IPS DF 19.7 (cell line): ENCODE measurements at regions not wholly inside any gene's neighbourhood (a gene's known extent, or its start where the extent isn't known, plus 50 kb on each side); places are given as distances from the start of the nearest gene placed in this dataset.

Source experiments
- DNase-seq: peaks from one replicate; pipeline ENCODE4 v3.0.0-alpha.2; 2013; ENCODE audit warnings: low read depth, low spot score

DNA sequence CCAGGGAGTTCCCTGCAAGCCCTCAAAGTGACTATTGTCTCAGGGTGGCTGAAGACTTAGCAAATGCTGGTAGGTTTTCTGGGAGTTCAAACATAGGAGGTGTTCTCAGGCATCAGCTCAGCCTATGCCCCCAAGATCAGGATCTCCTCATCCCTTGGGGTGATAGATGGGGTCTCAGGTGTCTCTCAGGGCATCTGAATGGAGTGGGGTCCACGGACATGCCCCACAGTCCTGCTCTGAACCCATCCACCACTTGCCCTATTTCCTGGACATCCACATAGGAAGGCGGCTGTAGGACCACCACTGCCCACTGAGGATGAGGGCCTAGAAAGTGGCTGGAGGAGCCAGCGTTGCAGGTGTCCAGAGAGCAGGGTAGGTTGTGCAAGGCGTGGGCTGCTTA lies 287.0 kb upstream of the CXCR4 start:
- DNase-seq = no peak

DNA sequence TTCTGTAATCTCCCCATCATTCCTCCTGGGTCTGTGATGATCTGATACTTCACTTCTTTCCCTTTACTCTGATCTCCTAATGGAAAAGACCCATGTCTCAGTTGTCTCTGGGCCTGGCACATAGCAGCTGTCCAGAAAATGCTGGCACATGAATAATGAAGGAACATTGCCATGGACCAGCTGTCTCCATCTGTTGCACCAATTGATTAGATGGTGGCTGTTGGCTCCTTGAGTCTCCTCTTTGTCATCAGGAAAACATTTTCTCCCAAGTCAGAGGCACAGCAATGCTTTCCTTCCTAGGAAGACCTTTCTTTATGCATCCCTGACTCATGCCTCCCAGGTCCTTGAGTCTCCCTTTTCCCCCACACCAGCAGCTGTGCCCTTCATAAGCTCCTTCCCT lies 286.2 kb upstream of the CXCR4 start:
- no peak for DNase-seq

DNA sequence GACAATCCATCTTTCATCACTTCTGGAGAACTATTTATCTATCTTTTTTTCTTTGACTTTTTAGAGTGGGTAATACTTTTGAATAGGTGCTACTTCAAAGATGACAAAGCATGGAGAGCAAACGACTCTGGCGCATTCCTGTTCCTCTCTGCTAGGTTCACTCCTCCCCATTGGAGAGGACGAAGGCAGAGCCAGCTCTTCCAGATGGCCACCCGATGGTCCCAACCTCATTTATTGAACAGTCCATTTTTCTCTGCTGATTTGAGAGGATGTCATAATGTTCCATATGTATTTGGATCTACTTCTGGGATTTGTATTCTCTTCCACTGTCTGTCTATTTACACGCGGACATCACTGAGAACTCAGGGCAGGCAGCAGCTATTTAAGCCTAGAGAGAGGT lies 284.3 kb upstream of the CXCR4 start:
- no peak for DNase-seq

DNA sequence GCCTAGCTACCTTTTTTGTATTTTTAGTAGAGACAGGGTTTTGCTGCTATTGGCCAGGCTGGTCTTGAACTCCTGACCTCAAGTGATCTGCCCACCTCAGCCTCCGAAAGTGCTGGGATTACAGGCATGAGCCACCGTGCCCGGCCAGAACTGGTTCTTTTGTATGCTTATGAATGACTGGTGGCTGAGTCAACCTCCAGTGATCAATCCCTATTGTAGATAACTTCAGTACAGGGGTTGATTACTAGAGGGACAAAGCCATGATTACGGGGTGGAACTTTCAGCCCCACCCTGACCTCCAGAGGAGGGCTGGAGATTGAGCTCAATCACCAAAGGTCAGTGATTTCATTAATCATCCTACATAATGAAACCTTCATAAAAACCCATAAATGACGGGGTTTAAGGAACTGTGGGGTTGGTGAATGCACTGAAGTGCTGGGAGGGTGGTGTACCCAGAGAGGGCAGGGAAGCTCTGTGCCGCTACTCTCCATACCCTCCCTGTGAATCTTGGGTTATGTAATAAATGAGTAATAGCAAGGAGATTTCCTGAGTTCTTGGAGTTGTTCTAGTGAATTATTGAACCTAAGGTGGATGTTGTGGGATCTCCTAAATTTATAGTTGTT lies 281.8 kb upstream of the CXCR4 start:
- DNase-seq = no peak

DNA sequence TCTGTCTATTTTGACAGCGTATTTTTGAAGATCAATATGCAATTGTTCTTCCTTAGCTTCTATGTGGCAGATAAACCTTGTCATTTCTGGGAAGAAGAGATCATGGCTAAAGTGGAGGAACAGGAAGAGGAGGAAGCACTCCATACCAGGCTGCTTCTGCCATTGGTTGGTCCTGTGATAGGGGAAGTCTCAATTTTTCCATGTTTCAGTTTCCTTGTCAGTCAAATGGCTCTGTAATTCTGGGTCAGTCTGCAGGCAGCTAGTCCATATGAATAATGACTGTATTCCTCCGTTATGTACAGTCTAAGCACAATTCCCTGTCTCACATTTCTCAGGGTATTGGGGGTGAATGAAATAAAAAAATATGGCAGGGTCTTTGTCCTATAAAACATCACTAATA lies 277.6 kb upstream of the CXCR4 start:
- DNase-seq = no peak

DNA sequence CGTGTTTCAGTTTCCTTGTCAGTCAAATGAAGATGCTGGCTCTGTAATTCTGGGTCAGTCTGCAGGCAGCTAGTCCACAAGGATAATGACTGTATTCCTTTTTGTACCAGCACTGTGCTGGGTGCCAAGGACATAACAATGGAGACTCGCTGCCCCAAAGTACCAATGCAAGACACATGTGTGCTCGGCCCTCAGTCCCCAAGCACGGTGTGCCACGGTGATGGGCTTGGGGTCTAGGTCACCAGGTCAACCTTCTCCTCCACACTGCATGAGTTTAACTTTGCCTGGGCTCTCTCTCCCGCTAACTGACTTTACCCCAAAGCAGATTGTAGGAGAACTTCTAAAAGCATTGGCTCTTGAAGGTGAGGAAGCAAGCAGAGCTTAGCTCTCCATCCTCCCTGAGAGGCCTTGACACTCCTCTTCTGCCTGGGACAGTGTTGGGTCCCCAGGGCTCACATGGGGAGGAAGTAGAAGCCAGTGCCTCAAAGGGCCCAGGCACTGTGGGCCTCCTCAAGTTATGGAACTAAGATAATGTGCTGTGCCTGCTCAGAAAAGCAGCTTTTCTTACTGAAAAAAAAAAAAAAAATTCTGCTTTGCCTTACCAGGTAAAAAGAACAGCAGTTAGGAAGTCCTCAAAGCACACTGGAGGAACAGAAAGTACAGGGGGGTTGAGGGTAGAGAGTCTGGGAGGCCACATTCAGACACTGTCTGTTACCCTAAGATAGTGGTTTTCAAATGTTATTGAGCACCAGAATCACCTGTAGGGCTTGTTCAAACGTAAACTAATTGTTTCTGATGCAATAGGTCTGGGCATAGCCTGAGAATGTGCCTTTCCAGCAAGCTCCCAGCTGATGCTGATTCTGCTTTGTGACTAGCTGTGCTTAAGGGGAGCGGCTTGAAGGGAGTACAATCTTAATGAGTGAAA lies 276.4 kb upstream of the CXCR4 start:
- DNase-seq = no peak

DNA sequence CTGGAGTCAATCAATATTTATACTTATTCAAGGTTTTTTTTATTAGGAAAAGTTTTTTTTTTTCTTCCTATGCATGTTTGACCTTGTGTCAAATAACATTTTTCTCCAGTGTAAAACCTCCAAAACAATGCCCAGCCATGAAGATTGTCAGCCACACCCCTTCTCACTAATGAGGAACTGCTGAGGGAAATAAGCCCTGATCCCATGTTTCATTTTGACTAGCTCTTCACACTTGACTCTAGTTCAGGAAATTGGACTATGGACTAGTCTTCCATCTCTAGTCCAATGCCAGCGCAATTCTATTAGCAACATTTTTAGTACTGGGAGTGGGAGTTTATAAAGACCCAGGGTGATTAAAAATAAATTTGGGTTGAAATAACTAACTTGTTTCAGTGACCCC lies 275.6 kb upstream of the CXCR4 start:
- DNase-seq = no peak

DNA sequence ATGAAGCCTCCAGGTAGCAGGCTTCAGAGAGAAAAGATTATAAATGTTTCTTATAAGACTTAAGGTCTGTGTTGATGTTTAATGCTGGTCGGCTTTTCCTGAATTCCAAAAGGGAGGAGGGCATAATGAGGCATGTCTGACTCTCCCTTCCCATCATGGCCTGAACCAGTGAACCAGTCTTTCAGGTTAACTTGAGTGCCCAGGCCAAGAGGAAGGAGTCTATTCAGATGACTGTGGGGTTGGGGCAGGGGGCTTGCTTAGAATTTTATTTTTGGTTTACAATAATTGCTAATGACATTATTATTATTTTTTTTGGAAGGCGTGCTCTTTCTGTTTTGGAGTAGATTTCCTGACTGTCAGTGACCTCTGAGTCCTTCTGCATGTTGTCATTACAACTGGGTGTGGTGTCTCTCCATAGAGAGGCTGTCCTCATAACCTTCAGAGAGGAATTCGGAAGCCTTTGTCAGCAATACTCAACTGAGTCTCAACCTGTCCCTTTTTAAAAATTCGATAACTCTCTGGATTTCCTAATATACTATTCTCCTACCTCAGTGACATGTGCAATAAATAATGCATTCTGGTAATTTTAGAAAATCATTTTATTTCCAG lies 275.1 kb upstream of the CXCR4 start:
- no peak for DNase-seq

DNA sequence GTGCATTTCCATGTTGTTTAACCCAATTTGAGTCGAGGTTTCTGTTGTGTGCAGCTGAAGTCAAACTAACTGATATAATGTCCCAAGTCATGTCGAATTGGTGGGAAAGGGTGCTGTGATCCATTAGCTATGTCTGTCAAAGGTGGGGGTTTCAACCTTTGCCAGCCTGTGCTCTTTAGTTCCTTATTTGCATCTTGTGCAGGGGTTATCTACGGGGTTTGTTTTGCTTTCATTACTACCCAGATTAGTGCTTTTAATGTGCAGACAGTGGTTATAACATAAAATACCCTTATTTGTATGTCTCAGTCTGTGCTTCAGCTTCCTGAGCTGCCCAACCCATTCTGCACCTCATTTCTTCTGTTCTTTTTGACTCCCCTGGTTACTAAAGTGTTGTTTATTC lies 271.9 kb upstream of the CXCR4 start:
- DNase-seq = no peak

DNA sequence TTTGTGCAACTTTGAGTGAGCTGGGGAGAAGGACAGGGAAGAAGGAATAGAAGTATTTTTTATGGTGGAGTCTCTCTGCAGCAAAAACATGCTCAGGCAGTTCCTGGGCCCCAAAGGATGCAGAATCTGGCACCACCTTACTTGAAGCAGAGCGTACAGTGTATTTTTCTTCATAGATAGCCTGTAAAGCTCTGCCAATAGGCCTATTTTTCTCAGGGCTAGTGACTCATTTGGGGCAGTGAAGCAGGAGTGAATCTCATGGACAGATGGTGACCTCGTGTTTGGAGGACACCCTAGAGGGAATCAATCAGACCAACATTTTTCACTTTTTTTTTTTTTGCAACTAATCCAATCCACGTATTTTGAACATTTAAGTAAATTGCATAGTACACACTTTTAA lies 268.1 kb upstream of the CXCR4 start:
- DNase-seq = no peak

DNA sequence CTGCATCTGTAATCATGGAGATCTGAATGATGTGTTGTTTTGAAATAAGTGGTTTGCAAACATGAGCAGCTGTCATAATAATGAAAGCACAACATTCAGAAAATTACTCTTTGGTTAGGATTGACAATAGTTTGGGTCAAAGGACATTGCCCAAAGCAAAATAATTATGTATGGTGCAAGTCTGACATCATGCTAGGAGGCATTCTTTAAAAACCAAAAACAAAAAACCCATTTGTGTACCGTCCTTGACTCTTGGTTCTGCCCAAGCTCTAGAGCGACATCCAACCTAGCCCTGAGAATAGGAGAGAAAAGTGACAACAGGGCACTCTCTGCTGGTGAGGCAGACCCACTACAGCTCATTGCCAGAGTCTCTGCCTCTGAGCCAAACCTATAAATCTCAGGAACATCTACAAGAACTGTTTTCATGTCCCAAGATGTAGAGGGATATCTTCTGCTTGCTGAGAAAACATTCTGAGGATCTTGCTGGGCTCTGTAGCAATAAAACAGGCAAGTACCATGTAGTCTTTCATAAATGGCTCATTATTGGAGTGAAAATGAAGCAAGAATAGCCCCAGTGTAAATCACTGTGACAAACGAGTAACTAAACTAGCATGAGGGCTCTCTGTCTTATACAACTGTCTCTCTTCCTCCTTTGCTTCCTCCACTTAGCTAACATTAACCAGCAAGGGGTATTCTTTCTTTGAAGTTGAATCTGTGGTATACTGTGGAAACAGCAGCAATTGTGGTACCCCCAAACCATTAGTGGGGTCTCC lies 266.8 kb upstream of the CXCR4 start:
- DNase-seq = no peak

DNA sequence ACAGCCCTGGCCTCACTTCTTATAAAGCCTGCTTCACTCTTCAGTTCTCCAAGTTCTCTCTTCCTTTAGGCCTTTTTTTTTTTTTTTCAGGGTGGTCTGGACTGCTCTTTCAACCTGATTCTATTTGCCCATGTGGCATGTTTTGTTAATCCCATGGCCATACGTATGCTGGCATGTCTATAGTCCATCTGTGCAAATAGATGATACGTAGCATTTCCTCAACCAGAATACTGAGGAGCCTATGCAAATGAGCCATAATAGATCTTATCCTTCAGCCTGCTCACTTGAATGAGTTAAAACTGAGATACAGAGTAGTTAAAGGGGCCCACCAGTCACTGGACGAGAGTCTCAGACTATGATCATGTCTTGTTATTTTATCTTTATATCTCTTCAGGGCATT lies 265.2 kb upstream of the CXCR4 start:
- DNase-seq = no peak

DNA sequence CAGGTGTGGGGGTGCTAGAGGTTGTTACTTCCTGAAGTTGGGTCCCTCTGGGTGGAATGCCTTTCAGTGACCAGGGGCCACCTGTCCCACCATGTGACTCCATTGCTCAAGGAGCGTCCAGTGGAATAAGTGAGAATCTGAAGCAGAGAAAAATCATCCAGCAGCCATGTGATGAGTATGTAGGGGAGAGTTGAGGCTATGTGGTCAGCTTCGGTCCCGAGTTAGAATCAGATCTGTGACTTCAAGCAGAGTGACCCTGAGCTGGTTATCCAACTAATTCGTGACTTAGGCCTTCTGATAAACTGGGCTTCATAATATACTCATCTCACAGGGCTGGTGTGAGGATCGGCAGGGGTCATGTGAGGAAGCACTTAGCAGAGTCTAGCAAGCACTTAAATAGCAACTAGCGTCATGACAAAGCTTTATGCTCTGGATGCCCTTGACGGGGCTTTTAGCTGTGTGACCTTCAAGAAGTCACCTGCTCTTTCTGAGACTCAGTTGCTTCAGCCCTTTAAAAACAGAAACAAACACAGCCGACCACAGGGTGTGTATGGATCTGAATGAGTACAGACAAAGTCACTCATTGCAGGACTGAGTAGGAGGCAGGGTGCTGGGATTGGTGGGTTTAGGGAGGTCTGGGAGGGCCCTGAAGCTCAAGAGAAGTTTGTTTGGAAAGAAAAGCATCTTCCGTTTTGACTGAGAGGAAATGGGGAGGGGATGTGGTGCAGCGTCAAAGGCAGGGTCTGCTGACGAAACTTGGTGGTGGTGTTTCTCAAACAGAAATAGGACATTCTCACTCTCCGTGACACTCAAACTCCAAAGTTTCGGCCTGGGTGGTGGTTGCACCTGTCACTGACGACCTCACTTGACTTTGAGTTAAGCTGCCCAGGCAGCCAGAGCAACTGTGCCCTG lies 264.0 kb upstream of the CXCR4 start:
- DNase-seq = no peak

DNA sequence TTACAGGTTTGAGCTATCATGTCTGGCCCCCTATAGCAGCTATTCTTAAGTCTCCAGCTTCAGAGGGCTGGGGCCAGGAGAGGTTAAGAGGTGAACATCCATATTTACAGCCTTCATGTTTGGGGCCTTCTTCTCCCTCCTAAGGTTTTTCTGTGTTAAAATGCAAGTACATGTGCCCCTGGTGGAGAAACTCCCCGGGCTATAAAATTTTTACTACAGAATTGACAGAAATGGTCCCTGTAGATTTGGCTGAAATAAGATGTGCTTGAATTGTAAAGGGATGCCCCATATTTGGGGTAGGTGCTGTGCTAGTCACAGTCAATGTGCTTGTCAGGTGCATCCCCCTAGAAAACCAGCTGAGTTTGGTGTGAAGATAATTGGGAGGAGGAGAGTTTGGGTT lies 263.3 kb upstream of the CXCR4 start:
- DNase-seq = no peak

DNA sequence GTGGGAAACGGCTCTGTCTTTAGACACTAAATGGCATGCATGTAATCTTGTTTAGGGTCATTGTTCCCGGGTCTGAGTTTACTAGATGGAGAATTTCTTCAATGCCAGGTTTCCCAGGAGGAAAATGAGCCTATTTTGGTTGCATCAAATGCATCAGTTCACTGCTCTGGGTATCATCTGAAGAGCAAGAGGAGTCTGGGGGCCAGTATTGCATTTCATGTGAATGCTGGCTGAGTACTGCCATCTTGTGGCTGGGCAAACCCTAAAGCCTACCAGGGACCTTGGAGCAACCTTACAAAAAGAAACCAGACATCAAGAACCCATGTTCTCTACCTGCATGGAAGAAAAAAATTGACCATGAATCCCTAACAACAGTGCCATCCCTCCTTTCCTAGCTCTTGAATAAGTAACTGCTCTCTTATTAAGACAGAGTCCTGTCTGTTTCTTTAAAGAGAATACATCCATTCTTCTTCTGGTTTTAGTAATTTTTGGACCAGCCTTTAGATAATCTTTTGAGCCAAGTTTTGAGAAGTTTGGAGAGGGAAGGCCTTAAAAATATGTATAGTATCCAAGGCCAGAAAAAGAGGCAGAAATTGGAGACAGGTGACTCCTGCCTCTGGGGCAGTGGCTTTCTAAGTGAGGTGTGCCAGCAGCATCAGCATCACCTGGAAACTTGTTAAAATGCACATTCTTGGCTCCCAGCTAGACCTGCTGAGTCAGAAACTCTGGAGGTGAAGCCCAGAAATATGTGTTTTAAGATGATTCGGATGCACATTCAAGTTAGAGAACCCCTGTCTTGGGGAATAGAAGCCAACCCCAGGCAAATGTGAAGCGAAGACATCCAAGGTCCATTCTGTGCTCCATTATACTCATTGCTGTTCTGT lies 261.0 kb upstream of the CXCR4 start:
- no peak for DNase-seq

DNA sequence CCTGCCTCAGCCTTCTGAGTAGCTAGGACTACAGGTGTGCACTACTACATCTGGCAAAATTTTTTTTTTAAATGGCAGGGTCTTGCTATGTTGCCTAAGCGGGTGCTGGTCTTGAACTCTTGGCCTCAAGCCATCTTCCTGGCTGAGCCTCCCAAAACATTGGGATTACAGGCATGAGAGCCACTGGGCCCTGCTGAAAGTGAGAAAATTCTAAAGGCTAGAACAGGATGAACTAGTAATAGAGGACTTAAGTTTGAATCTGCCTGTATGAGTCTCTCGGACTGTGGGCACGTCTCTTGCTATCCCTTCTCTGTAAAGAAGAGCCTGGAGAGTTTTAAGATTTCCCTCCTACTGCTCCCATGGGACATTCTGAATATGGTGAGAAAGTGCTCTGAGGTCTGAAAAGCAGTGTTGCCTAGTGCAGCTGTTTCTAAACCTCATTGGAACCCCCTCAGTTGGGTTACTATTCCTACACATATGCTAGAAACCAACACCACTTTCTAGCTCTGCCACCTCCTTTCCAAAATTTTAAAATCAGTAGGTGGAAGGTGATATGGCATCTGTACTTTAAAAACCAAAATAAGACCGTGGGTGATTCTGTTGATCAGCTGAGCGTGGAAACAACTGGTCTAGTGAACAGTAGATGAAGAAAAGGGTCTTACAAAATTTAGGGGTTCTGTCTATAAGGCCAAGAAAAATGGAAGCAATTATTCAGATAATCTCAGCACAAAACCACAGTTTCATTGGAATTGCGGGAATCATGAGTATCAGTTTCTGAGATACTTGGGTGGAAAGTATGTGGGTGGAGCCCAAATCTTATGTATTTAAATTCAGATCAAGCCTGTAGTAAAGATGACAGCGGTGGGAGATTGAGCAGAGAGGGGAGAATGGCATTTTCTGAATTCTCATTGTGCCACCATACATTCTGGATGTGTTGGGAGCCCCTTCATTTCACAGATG lies 259.8 kb upstream of the CXCR4 start:
- no peak for DNase-seq

DNA sequence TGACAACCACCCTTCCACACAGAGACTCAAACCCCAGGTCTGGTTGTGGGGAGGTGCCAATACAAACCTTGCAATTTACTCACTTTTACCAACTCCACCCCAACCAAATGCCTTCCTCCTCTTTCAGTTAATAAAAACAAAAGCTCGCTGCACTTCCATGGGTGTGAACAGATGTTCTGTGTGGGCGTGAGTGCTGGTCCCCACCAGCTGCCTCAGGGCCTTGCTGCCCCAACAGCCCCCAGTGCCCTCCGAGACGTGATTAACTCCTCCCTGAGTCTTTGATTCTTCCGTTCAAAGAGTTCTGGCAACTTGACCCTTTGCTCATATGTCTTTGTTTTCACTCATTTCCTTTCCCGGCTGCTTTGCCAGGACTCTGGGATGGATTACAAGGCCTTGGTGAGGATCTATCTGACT lies 258.9 kb upstream of the CXCR4 start:
- no peak for DNase-seq

DNA sequence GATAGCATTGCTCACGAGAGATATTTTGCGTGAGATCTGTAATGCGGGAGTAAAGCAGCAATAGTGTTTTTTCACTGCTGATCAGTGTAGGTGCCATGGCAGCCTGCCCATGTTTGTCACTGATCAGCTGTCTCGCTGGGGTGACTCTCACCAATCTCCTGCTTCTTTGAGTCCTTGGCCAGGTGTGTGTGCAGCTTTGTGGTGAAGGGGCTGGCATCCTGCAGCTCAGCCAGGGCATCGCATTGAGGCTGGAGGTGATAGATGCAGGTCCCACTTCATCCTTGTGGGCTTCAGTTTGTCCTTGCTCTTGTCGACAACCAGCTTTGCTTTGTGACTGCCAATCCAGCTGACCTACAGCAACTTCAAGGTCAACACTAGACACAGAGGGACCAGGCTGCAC lies 258.3 kb upstream of the CXCR4 start:
- DNase-seq = no peak
